Activated naive CD8-positive, alpha-beta T cell treated with anti-CD3 and anti-CD28 coated beads, Interleukin-2, amount 50 U/mL, for 24 hours (primary cell): ENCODE measurements at regions not wholly inside any gene's neighbourhood (a gene's known extent, or its start where the extent isn't known, plus 50 kb on each side); places are given as distances from the start of the nearest gene placed in this dataset.
"Not testable (repeated sequence)": the region's sequence is repeated elsewhere in the genome, so short reads cannot be mapped to it uniquely, and the experiment has no call there.

ENCODE experiments used
- ATAC-seq: fragments of 150-1000 bp; cut with Tn5 transposase; one replicate; pipeline ENCODE4 v1.10.0; 2021
- DNase-seq: peaks from one replicate; pipeline ENCODE4 v3.0.0; 2021
- H3K27ac Mint-ChIP-seq: one replicate; pipeline ENCODE4 v1.8.0; 2021; ENCODE audit warnings: mild to moderate bottlenecking, mixed read lengths
- H3K27me3 Mint-ChIP-seq: one replicate; pipeline ENCODE4 v1.8.0; 2021; ENCODE audit warnings: mixed read lengths
- H3K36me3 Mint-ChIP-seq: one replicate; pipeline ENCODE4 v1.8.0; 2021; ENCODE audit warnings: low read depth, mixed read lengths
- H3K4me1 Mint-ChIP-seq: one replicate; pipeline ENCODE4 v1.8.0; 2021; ENCODE audit warnings: mixed read lengths
- H3K4me3 Mint-ChIP-seq: one replicate; pipeline ENCODE4 v1.8.0; 2021; ENCODE audit warnings: mild to moderate bottlenecking, moderate library complexity, mixed read lengths
- H3K9me3 Mint-ChIP-seq: one replicate; pipeline ENCODE4 v1.8.0; 2021; ENCODE audit warnings: mixed read lengths

DNA sequence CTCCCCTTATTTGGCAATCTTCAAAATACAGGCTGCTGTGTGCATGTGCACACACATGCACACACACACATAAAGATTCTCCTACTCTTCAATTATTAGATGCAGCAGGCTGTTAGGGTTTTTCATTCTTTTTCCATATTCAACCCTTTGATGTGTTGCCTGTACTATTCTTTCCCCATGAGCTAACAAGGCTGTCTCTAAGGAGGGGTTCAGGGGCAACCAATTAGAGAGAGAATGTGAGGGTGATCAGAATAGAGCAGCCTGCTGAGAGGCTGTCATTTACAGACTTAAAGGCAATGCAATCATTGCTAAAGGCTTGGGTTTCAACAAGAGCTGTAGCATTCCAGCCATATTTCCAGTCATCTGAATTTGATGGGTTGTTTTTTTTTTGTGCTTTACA lies 467.4 kb upstream of the ID4 start:
- no peaks in the 10 kb centered on the region for H3K36me3 Mint-ChIP-seq
- H3K27ac Mint-ChIP-seq = no peak overlapping the region
- DNase-seq = no peak
- no peaks in the 10 kb centered on the region for H3K27me3 Mint-ChIP-seq
- H3K9me3 Mint-ChIP-seq = peaks cover 3% of the 10 kb centered on the region
- no peaks in the 10 kb centered on the region for H3K4me1 Mint-ChIP-seq
- ATAC-seq = no peak
- no peak overlapping the region for H3K4me3 Mint-ChIP-seq

DNA sequence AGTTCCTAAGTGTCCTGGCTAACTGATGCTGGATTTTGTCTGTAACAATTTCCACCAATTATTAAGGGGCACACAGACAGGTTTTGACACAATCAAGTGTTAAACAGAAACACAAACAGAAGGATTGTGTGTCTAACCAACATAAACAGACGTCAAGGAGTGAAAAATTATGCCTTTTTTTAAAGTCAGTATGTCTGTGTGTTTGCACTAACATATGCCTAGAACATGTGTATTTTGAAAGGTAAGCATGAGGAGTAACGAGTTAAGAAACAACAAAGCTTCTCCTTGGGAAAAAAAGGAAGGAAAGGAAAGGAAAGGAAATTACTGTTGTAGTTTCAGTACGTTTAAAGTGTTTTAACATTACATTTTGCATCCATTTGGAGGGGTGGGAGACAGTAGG lies 466.3 kb upstream of the ID4 start:
- DNase-seq (no peak), ATAC-seq (no peak)
- Mint-ChIP-seq H3K4me3 (no peak overlapping the region), H3K27ac (no peak overlapping the region), H3K27me3 (no peaks in the 10 kb centered on the region), H3K4me1 (no peaks in the 10 kb centered on the region), H3K36me3 (no peaks in the 10 kb centered on the region), H3K9me3 (peaks cover 3% of the 10 kb centered on the region)

DNA sequence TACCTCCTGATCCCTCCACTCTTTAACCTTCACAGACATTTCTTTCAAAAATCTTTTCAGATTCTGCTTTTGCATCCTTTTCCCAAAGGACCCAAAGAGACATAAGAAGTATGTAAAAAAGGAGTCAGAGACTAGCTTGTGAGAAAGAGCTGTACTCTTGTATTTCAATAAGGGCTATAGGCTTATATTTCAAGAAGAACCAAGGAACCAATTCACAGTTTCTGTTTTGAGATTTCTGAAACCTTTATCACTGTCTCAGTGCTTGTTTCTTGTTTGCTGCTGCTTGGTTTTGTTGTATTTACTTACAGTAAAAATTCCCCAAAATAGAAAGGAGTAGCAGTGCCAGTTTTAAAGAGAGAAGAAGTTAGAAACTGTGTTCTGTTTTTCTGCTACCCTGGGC lies 461.6 kb upstream of the ID4 start:
- Mint-ChIP-seq H3K4me3 (no peak overlapping the region), H3K9me3 (peaks cover 7% of the 10 kb centered on the region), H3K4me1 (no peaks in the 10 kb centered on the region), H3K27me3 (no peaks in the 10 kb centered on the region), H3K27ac (no peak overlapping the region), H3K36me3 (no peaks in the 10 kb centered on the region)
- ATAC-seq (no peak), DNase-seq (no peak)

DNA sequence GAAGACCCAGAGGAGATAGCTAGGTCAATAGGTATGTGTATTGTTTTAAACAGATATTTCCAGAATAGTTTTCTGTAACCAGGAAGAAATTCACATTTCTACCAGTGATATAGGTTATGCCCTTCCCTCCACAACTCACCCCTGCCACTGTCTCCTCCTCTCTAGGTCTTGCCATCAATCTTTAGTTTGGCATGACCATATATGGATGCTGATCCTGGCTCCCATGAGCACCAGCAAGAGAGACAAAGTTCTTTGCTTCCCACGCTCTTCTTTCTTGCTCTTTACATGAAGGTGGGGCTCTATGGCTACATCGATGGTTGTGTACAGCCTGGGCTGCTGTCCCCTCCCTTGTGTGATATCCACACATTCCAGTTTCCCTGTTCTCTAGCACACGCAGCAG lies 459.4 kb upstream of the ID4 start:
- no peak for DNase-seq
- ATAC-seq = no peak
- H3K9me3 Mint-ChIP-seq = peaks cover 7% of the 10 kb centered on the region
- no peak overlapping the region for H3K4me3 Mint-ChIP-seq
- no peak overlapping the region for H3K27ac Mint-ChIP-seq
- no peaks in the 10 kb centered on the region for H3K36me3 Mint-ChIP-seq
- H3K4me1 Mint-ChIP-seq = no peaks in the 10 kb centered on the region
- no peaks in the 10 kb centered on the region for H3K27me3 Mint-ChIP-seq

DNA sequence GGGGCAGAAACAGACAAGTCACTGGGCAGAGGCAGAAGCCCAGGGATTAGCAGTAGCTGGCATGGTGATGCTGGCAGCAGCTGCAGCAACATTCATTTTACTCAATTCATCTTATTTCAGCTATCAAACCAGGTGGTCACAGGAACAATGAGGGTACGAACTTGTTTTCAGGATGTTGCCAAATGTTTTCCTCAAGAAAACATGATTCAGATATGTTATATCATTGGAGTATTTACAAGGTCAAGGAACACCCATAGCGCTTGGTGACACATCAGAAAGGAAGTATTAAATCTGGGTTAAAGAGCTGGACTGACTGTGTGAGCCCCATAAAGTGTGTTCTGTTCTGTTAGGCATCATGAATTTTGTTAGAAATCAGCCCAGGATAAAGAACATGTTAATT lies 456.9 kb upstream of the ID4 start:
- DNase-seq (no peak), ATAC-seq (no peak)
- Mint-ChIP-seq H3K27me3 (no peaks in the 10 kb centered on the region), H3K9me3 (peaks cover 15% of the 10 kb centered on the region), H3K4me3 (no peak overlapping the region), H3K36me3 (no peaks in the 10 kb centered on the region), H3K27ac (no peak overlapping the region), H3K4me1 (no peaks in the 10 kb centered on the region)

DNA sequence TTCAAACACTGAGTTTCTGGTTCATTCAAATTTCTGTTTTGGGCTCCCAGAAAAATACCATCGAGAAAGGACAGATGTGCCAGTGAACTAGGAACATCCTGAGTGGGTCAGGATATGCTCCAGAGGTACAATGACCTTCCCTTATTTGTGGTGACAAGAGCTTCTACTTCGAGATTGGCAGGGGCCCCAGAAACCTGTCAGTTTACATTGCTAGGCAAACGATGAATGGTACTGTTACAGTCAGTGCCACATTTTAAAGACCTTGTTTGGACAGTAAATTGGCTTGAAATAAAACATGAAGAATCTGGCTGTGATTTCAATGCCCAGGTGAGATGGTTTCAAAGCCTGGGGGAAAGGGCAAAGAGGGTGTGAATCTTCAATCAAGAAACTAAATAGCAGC lies 454.5 kb upstream of the ID4 start:
- Mint-ChIP-seq H3K4me1 (no peaks in the 10 kb centered on the region), H3K4me3 (no peak overlapping the region), H3K27me3 (no peaks in the 10 kb centered on the region), H3K27ac (no peak overlapping the region), H3K36me3 (no peaks in the 10 kb centered on the region), H3K9me3 (peaks cover 12% of the 10 kb centered on the region)
- DNase-seq (no peak), ATAC-seq (no peak)

DNA sequence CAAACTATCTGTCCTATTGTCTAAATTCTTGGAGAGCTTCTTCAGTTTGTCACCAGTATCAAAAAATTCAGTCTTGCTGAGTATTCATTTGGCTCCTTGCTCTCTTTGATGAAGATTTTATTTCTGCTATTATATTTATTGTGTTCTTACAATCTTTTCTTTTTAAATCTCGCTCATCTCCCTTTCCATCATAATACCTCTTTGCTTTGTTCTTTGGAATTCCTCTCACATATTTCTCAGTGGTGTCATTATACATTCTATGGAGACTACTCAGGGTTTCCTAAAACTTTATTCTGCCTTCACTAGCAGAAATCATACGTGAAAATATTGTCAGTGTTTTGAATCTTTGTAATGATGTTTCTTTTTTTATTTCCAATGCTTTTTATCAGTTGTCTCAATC lies 445.2 kb upstream of the ID4 start:
- ATAC-seq = no peak
- Mint-ChIP-seq H3K9me3 (peaks cover 27% of the 10 kb centered on the region), H3K4me3 (no peak overlapping the region), H3K4me1 (no peaks in the 10 kb centered on the region), H3K36me3 (no peaks in the 10 kb centered on the region), H3K27me3 (no peaks in the 10 kb centered on the region), H3K27ac (no peak overlapping the region)
- no peak for DNase-seq

DNA sequence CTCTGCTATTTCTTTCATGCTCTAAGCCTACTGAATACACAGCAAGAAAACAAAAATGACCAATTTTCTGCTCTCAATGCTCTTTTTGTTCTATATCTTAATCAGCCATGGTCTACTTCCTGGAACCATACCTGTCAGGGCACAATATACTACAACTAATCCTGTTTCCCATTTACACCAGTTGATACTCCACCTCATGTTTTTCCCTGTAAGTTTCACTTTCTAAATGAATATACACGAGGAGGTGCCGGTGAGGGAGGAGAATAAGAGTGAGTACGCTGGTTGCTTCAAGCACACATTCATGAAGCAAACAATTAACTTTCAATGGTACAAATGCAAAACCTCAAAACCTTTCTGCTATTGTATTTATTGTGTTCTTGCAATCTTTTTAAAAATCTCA lies 443.1 kb upstream of the ID4 start:
- DNase-seq = no peak
- Mint-ChIP-seq H3K9me3 (peaks cover 30% of the 10 kb centered on the region), H3K27ac (no peak overlapping the region), H3K4me3 (no peak overlapping the region), H3K27me3 (no peaks in the 10 kb centered on the region), H3K36me3 (no peaks in the 10 kb centered on the region), H3K4me1 (no peaks in the 10 kb centered on the region)
- ATAC-seq = no peak

DNA sequence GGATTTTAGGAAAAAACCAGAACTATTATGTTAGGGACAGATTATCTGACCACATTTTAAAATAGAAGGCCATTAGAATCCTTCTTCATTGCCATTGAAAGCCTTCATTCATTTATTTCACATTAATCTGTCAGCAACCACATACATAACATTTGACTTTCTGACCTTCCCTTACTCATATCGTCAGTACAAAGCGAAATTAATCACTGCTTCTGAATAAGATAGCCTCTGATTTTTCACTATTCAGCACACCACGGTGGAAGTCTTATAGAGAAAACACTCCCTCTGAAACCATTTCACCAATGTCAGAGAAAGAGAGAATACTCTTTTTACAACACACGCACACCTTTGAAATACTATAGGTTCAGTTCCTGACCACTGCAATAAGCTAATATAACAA lies 442.5 kb upstream of the ID4 start:
- Mint-ChIP-seq H3K36me3 (no peaks in the 10 kb centered on the region), H3K27ac (no peak overlapping the region), H3K27me3 (no peaks in the 10 kb centered on the region), H3K4me1 (no peaks in the 10 kb centered on the region), H3K9me3 (peaks cover 30% of the 10 kb centered on the region), H3K4me3 (no peak overlapping the region)
- no peak for ATAC-seq
- no peak for DNase-seq

DNA sequence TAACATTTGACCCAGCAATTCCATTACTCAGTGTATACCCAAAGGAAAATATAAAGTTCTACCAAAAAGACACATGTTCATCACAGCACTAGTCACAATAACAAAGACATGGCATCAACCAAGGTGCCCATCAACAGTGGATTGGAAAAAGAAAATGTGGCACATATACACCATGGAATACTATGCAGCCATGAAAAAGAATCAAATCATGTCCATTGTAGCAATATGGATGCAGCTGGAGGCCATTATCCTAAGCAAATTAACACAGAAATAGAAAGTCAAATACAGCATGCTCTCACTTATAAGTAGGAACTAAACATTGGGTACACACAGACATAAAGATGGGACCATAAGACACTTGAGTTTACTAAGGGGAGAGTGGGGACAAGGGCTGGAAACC lies 441.9 kb upstream of the ID4 start:
- ATAC-seq (no peak), DNase-seq (no peak)
- no peaks in the 10 kb centered on the region for H3K36me3 Mint-ChIP-seq
- H3K9me3 Mint-ChIP-seq = peaks cover 31% of the 10 kb centered on the region
- no peaks in the 10 kb centered on the region for H3K27me3 Mint-ChIP-seq
- H3K4me1 Mint-ChIP-seq = no peaks in the 10 kb centered on the region
- no peak overlapping the region for H3K27ac Mint-ChIP-seq
- no peak overlapping the region for H3K4me3 Mint-ChIP-seq

DNA sequence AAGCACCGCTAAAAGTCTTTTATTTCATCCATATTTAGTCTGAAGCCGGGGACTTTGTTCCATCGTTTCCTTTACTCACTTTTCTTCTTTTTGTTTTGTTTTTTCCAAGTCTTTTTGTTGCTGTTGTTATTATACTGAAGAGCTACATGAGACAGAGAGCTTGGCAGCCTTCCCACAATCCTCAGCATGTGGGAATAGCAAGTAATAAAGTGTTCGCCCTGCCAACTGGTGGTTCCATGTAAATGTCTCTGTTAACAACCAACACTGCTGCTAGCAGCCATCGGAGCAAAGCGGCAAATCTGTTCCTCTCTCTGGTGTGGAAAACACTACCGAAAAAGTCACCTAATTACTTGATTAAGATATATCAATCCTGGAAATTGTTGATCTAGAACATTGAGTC lies 437.8 kb upstream of the ID4 start:
- H3K27ac Mint-ChIP-seq = no peak overlapping the region
- no peak for ATAC-seq
- no peaks in the 10 kb centered on the region for H3K27me3 Mint-ChIP-seq
- H3K4me3 Mint-ChIP-seq = no peak overlapping the region
- H3K36me3 Mint-ChIP-seq = peaks cover 2% of the 10 kb centered on the region
- no peak for DNase-seq
- peaks cover 30% of the 10 kb centered on the region for H3K9me3 Mint-ChIP-seq
- no peaks in the 10 kb centered on the region for H3K4me1 Mint-ChIP-seq

DNA sequence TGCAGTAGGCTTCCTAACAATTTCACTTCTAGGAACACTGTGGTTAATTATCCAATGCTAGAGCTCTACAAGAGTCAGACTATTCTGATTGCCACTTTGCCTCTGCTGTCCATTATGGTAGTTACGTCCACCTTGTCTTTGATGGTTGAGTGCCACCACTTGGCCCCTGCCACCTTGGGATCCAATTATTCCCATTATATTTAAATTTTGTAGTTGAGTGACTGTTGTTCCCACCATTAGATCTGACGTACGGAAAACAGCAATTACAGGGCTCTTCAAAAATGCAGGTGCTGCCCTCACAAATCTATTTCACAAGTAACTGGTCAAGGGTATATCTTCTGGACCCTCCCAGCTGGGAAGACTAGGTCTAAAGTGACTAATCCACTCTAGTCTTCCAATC lies 432.3 kb upstream of the ID4 start:
- not testable (repeated sequence) for H3K27me3 Mint-ChIP-seq, H3K27ac Mint-ChIP-seq, ATAC-seq, H3K4me3 Mint-ChIP-seq, H3K4me1 Mint-ChIP-seq, DNase-seq, H3K36me3 Mint-ChIP-seq
- peaks cover 32% of the 10 kb centered on the region for H3K9me3 Mint-ChIP-seq

DNA sequence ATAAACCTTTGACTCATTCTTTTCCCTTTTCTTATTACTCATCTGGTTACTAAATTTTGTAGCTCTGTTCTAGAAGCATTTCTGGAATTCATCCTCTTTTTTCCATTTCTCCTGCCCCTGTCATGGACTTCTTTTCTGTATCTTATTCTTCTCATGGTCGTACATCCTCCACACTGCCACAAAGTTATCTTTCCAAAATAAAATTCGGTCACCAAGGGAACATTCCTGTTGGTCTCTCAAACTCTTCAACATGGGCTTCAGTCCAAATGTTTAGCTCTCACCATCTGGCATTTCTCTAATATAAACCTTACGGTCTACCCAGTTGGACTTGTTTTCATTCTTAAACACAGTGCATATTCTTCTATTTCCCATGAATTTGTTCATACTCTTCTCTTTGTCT lies 428.8 kb upstream of the ID4 start:
- Mint-ChIP-seq H3K4me3 (no peak overlapping the region), H3K9me3 (peaks cover 19% of the 10 kb centered on the region), H3K27me3 (no peaks in the 10 kb centered on the region)

DNA sequence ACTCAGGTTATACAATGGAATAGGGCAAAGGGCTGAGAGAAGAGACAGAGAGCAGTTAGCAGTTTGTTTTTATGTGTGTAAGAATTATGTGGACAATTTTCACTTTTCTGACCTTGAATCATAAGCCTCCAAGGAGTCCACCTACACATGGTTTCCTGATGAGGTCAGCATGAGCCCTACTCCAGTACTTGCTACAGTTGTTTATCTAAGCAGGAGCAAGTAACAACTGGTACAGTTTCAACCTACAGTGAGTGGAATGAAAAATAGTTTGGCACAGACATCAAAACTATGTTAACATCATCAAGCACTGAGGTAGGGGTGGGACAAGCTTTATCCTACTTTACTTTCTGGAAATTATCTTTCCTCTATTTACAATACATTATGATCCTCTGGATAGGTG lies 426.7 kb upstream of the ID4 start:
- H3K9me3 Mint-ChIP-seq = peaks cover 11% of the 10 kb centered on the region
- no peaks in the 10 kb centered on the region for H3K4me1 Mint-ChIP-seq
- DNase-seq (no peak), ATAC-seq (no peak)
- no peaks in the 10 kb centered on the region for H3K36me3 Mint-ChIP-seq
- no peak overlapping the region for H3K27ac Mint-ChIP-seq
- H3K27me3 Mint-ChIP-seq = no peaks in the 10 kb centered on the region
- no peak overlapping the region for H3K4me3 Mint-ChIP-seq

More for the DNA sequence above, 428.8 kb upstream of the ID4 start:
- no peaks in the 10 kb centered on the region for H3K4me1 Mint-ChIP-seq
- no peak overlapping the region for H3K27ac Mint-ChIP-seq
- no peaks in the 10 kb centered on the region for H3K36me3 Mint-ChIP-seq
- DNase-seq (no peak), ATAC-seq (no peak)

DNA sequence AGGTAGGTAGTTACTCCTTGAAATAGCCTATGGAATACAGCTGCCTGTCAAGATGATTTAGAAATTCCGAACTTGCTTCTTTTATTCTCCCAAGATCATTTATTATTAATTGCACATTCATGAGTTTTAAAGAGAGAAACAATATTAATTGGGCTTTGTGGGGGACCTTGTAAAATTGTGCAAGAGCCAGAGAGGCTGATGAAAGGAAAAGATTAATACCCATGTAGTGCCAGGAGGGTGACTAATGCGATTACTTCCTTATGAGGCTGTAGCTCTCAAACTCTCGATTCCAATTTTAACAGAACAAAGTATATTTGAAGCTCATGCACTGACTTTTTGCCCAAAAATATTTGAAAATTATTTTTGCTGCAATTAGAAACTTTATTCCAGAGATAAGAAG lies 423.8 kb upstream of the ID4 start:
- DNase-seq = no peak
- Mint-ChIP-seq H3K4me1 (no peaks in the 10 kb centered on the region), H3K9me3 (peaks cover 14% of the 10 kb centered on the region), H3K27ac (no peak overlapping the region), H3K36me3 (no peaks in the 10 kb centered on the region), H3K27me3 (no peaks in the 10 kb centered on the region), H3K4me3 (no peak overlapping the region)
- no peak for ATAC-seq

DNA sequence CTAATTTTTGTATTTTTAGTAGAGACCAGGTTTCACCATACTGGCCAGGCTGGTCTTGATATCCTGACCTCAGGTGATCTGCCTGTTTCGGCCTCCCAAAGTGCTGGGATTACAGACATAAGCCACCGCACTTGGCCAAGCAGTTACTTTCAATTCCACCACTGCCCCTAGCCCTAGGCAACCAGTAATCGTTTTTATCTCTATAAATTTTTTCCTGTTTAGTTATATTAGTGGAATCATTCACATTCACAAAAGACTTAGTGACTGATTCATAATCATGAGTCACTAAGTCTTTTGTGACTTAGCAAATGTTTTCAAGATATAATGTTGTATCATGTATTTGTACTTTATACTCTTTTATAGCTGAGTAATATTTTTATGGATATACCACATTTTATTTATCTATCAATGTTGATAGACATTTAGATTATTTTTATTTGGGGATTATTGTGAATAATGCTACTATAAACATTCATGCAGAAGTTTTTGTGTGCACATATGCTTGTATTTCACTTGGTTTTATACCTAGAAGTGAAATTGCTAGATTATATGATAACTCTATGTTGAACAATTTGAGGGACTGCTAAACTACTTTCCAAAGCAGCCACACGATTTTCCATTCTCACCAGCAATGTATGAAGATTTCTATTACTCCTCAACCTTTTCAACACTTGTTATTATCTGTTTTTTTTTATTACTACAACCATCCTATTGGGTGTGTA lies 421.4 kb upstream of the ID4 start:
- DNase-seq (no peak), ATAC-seq (no peak)
- Mint-ChIP-seq H3K9me3 (peaks cover 8% of the 10 kb centered on the region), H3K4me1 (no peaks in the 10 kb centered on the region), H3K4me3 (no peak overlapping the region), H3K36me3 (no peaks in the 10 kb centered on the region), H3K27ac (no peak overlapping the region), H3K27me3 (no peaks in the 10 kb centered on the region)
